SK-N-SH (cell line): ENCODE measurements at regions not wholly inside any gene's neighbourhood (a gene's known extent, or its start where the extent isn't known, plus 50 kb on each side); places are given as distances from the start of the nearest gene placed in this dataset.

ENCODE experiments used
- CTCF ChIA-PET: fragments of 300-600, 350-600 bp; formaldehyde crosslinking; extraction: SDS; loops from one replicate; lab custom pipeline; 2021; lab: Yijun Ruan, JAX
- POLR2A ChIA-PET: fragments of 350-600 bp; sonication (Branson Sonifier 250); formaldehyde crosslinking; extraction: SDS; loops from one replicate; lab custom pipeline; 2020; ENCODE audit warnings: antibody characterized with exemption, inconsistent platforms; lab: Yijun Ruan, JAX
- DNase-seq: peaks from one replicate; pipeline ENCODE4 v3.0.0; 2012
- H2AFZ ChIP-seq: fragments of 200-600 bp; sonication (generic); 2 replicates; pipeline ENCODE4 v1.8.1; 2016; ENCODE audit warnings: antibody characterized with exemption, mild to moderate bottlenecking, low read depth
- H3F3A ChIP-seq: fragments of 200-600 bp; sonication (generic); replicated peaks from 2 replicates; pipeline ENCODE3; 2016; ENCODE audit warnings: antibody characterized with exemption, mild to moderate bottlenecking; ENCODE audit not compliant: insufficient read depth
- H3K27ac ChIP-seq, 2 experiments: fragments of 200-500 bp in 1 of 2; fragments of 200-600 bp in 1 of 2; sonication (Bioruptor generic) in 1 of 2; sonication (generic), shearing (Covaris generic) in 1 of 2; 2 replicates each; pipeline versions ENCODE4 v1.5.1 to v1.6.1; 2014 to 2016; ENCODE audit warnings: low read depth in 2 of 2, inconsistent platforms in 1 of 2, low read length in 1 of 2, mild to moderate bottlenecking in 1 of 2, mixed read lengths in 1 of 2
- H3K27me3 ChIP-seq: fragments of 200-600 bp; sonication (generic), shearing (Covaris generic); 2 replicates; pipeline ENCODE4 v1.6.1; 2016; ENCODE audit warnings: mixed run types; ENCODE audit not compliant: insufficient read depth
- H3K36me3 ChIP-seq, 2 experiments: fragments of 200-500 bp in 1 of 2; fragments of 200-600 bp in 1 of 2; sonication (Bioruptor generic) in 1 of 2; sonication (generic) in 1 of 2; replicated peaks in 1 of 2; 2 replicates each; pipeline versions ENCODE3 to v1.5.1; 2014 to 2016; ENCODE audit warnings: low read length in 1 of 2, mild to moderate bottlenecking in 1 of 2; ENCODE audit not compliant: insufficient read depth in 2 of 2, control insufficient read depth in 1 of 2
- H3K4me1 ChIP-seq, 2 experiments: fragments of 200-500 bp in 1 of 2; fragments of 200-600 bp in 1 of 2; sonication (Bioruptor generic) in 1 of 2; sonication (generic), shearing (Covaris generic) in 1 of 2; 2 replicates each; pipeline versions ENCODE4 v1.5.1 to v1.6.1; 2014 to 2016; ENCODE audit warnings: low read depth in 1 of 2, low read length in 1 of 2, mixed run types in 1 of 2; ENCODE audit not compliant: insufficient read depth in 2 of 2, control insufficient read depth in 1 of 2
- H3K4me2 ChIP-seq: fragments of 200-600 bp; sonication (generic), shearing (Covaris generic); 2 replicates; pipeline ENCODE4 v1.6.1; 2017; ENCODE audit warnings: mixed run types
- H3K4me3 ChIP-seq, 2 experiments: fragments of 200-500 bp in 1 of 2; fragments of 200-600 bp in 1 of 2; sonication (Bioruptor generic) in 1 of 2; sonication (generic), shearing (Covaris generic) in 1 of 2; 2 replicates each; pipeline versions ENCODE4 v1.5.1 to v1.8.1; 2014 to 2016; ENCODE audit warnings: low read depth in 2 of 2, inconsistent platforms in 1 of 2, low read length in 1 of 2, mild to moderate bottlenecking in 1 of 2, mixed read lengths in 1 of 2, moderate library complexity in 1 of 2
- H3K79me2 ChIP-seq: fragments of 200-600 bp; sonication (generic); 2 replicates; pipeline ENCODE4 v1.8.1; 2017; ENCODE audit warnings: mild to moderate bottlenecking; ENCODE audit not compliant: insufficient read depth
- H3K9ac ChIP-seq: fragments of 200-600 bp; sonication (generic); 2 replicates; pipeline ENCODE4 v1.6.1; 2017; ENCODE audit warnings: mixed run types
- H3K9me2 ChIP-seq: fragments of 200-600 bp; sonication (generic); 2 replicates; pipeline ENCODE4 v1.6.1; 2017; ENCODE audit warnings: mixed run types
- H3K9me3 ChIP-seq: fragments of 200-600 bp; sonication (generic); 2 replicates; pipeline ENCODE4 v1.6.1; 2017; ENCODE audit warnings: mixed run types, mild to moderate bottlenecking, moderate library complexity
- H4K20me1 ChIP-seq: fragments of 200-600 bp; sonication (generic); 2 replicates; pipeline ENCODE4 v1.6.1; 2017; ENCODE audit warnings: mild to moderate bottlenecking, mixed run types; ENCODE audit not compliant: insufficient read depth
- EP300 ChIP-seq, 2 experiments: IDR thresholded peaks; 2 replicates each; pipeline versions ENCODE4 v1.4.0 to v1.6.1; 2012; ENCODE audit warnings: borderline replicate concordance in 1 of 2, low read depth in 1 of 2, low read length in 1 of 2
- FOSL2 ChIP-seq: IDR thresholded peaks from 2 replicates; pipeline ENCODE4 v1.4.0; 2012; ENCODE audit warnings: low read depth, mild to moderate bottlenecking, moderate library complexity, borderline replicate concordance
- FOXJ3 ChIP-seq: sonication (generic); formaldehyde crosslinking; IDR thresholded peaks from 2 replicates; pipeline ENCODE4 v1.5.1; 2020; ENCODE audit warnings: mild to moderate bottlenecking, missing genetic modification reagents
- FOXM1 ChIP-seq: IDR thresholded peaks from 2 replicates; pipeline ENCODE4 v1.4.0; 2012; ENCODE audit warnings: low read depth, mild to moderate bottlenecking
- GABPA ChIP-seq: IDR thresholded peaks from 2 replicates; pipeline ENCODE4 v1.4.0; 2012; ENCODE audit warnings: low read depth, mild to moderate bottlenecking
- IRF3 ChIP-seq: fragments of 150-350 bp; IDR thresholded peaks from 2 replicates; pipeline ENCODE4 v1.6.1; 2016; ENCODE audit warnings: mild to moderate bottlenecking, low read depth, low read length
- JUND ChIP-seq: IDR thresholded peaks from 2 replicates; pipeline ENCODE4 v1.4.0; 2012
- MAX ChIP-seq: IDR thresholded peaks from 2 replicates; pipeline ENCODE4 v1.4.0; 2012; ENCODE audit warnings: low read depth
- MEF2A ChIP-seq: IDR thresholded peaks from 2 replicates; pipeline ENCODE4 v1.4.0; 2012; ENCODE audit warnings: low read depth, borderline replicate concordance
- MXI1 ChIP-seq: IDR thresholded peaks from 2 replicates; pipeline ENCODE4 v1.6.1; 2012; ENCODE audit warnings: mild to moderate bottlenecking, low read depth, low read length, improper control_type of control experiment
- NFIC ChIP-seq: IDR thresholded peaks from 2 replicates; pipeline ENCODE4 v1.4.0; 2012; ENCODE audit warnings: borderline replicate concordance
- PBX3 ChIP-seq: IDR thresholded peaks from 2 replicates; pipeline ENCODE4; 2012
- REST ChIP-seq: IDR thresholded peaks from 2 replicates; pipeline ENCODE4 v1.6.1; 2012; ENCODE audit warnings: mild to moderate bottlenecking, low read depth, low read length, moderate library complexity
- RFX5 ChIP-seq: IDR thresholded peaks from 2 replicates; pipeline ENCODE4 v1.6.1; 2012; ENCODE audit warnings: mild to moderate bottlenecking, improper control_type of control experiment, low read length
- RXRA ChIP-seq: IDR thresholded peaks from 2 replicates; pipeline ENCODE4 v1.4.0; 2012; ENCODE audit warnings: low read depth, mild to moderate bottlenecking, borderline replicate concordance
- SMC3 ChIP-seq: IDR thresholded peaks from 2 replicates; pipeline ENCODE4 v1.6.1; 2012; ENCODE audit warnings: low read depth, low read length, improper control_type of control experiment
- TAF1 ChIP-seq: IDR thresholded peaks from 2 replicates; pipeline ENCODE4 v1.6.1; 2012; ENCODE audit warnings: low read depth, mild to moderate bottlenecking, low read length, moderate library complexity, borderline replicate concordance
- TCF12 ChIP-seq: IDR thresholded peaks from 2 replicates; pipeline ENCODE4 v1.4.0; 2012
- WGBS: methylation state at CpG from one replicate; pipeline ENCODE4 v1.1.6; 2017; ENCODE audit warnings: low lambda C conversion rate; 5-methylcytosine and 5-hydroxymethylcytosine counted together

- H3K9ac ChIP-seq = no peak overlapping the region
- H3K9me3 ChIP-seq = no peaks in the 10 kb centered on the region
- ChIA-PET POLR2A (no interaction called here), CTCF (no interaction called here)
- H2AFZ ChIP-seq = no peak overlapping the region
- TF ChIP-seq TAF1 (no peak), MXI1 (no peak), MAX (no peak), EP300 (IDR thresholded peaks at IDR 0.05; ENCODE audit: borderline replicate concordance in 1 of 2, low read depth in 1 of 2, low read length in 1 of 2) (no peak), NFIC (no peak), FOXM1 (no peak), PBX3 (no peak), SMC3 (no peak)
- no peaks in the 10 kb centered on the region for H3K4me1 ChIP-seq
- no peaks in the 10 kb centered on the region for H3K36me3 ChIP-seq
- no peak overlapping the region for H3K4me3 ChIP-seq
- DNase-seq = no peak
- no peaks in the 10 kb centered on the region for H4K20me1 ChIP-seq
- no peak overlapping the region for H3K27ac ChIP-seq
- H3K79me2 ChIP-seq = no peaks in the 10 kb centered on the region
- H3K27me3 ChIP-seq = no peaks in the 10 kb centered on the region
- no peaks in the 10 kb centered on the region for H3F3A ChIP-seq
- H3K4me2 ChIP-seq = no peak overlapping the region
- no peaks in the 10 kb centered on the region for H3K9me2 ChIP-seq
Observed at GRCh38 chr10:60605476-60605875, 172.8 kb upstream of the CDK1 start.

GRCh38 chr10:60604342-60604741 lies 173.9 kb upstream of the CDK1 start:
- Histone ChIP-seq H3K4me3 (no peak overlapping the region), H3K36me3 (no peaks in the 10 kb centered on the region), H4K20me1 (no peaks in the 10 kb centered on the region), H3K9me3 (no peaks in the 10 kb centered on the region), H3K4me1 (no peaks in the 10 kb centered on the region), H2AFZ (no peak overlapping the region), H3K4me2 (no peak overlapping the region), H3F3A (no peaks in the 10 kb centered on the region), H3K27ac (no peak overlapping the region), H3K79me2 (no peaks in the 10 kb centered on the region), H3K27me3 (no peaks in the 10 kb centered on the region), H3K9me2 (no peaks in the 10 kb centered on the region), H3K9ac (no peak overlapping the region)
- DNase-seq = no peak
- ChIA-PET POLR2A (no interaction called here), CTCF (interaction anchor here (0.6 to 1.8 kb wide), 5 partner anchors 11 to 160 kb away, joined by 3 to 4 read pairs (median 3); no protein-coding TSS in a partner anchor)
- 73% methylated on average over 1 of the region's 1 CpG for WGBS
- TF ChIP-seq MEF2A (no peak), EP300 (IDR thresholded peaks at IDR 0.05; ENCODE audit: borderline replicate concordance in 1 of 2, low read depth in 1 of 2, low read length in 1 of 2) (no peak), FOSL2 (no peak), FOXM1 (no peak), REST (no peak), RFX5 (no peak), JUND (no peak), TCF12 (no peak), GABPA (no peak), MAX (no peak), IRF3 (no peak), RXRA (no peak), FOXJ3 (no peak)
